HepG2 (cell line): ENCODE measurements at regions not wholly inside any gene's neighbourhood (a gene's known extent, or its start where the extent isn't known, plus 50 kb on each side); places are given as distances from the start of the nearest gene placed in this dataset.

Experiments used
- ATAC-seq: fragments of 200-7000 bp; cut with Tn5 transposase; 3 replicates; pipeline ENCODE4 v1.9.1; 2020; ENCODE audit warnings: mild to moderate bottlenecking, moderate library complexity
- BruUV-seq: library from RNA; stranded (reverse); fragments of 400-500 nt; replicated peaks from 2 replicates; lab custom pipeline; 2021; lab: Mats Ljungman, UMichigan
- CTCF ChIA-PET: fragments of 300-600 bp; formaldehyde crosslinking; extraction: SDS; loops from one replicate; lab custom pipeline; 2021; ENCODE audit warnings: low total read pairs, inconsistent platforms, low intra/inter-chr PET ratio; lab: Yijun Ruan, JAX
- POLR2A ChIA-PET: fragments of 350-600 bp; sonication (Branson Sonifier 250); formaldehyde crosslinking; loops from one replicate; lab custom pipeline; 2020; ENCODE audit warnings: antibody characterized with exemption, inconsistent platforms; lab: Yijun Ruan, JAX
- DNase-seq: peaks from one replicate; pipeline ENCODE4 v3.0.0-alpha.2; 2015; ENCODE audit warnings: low spot score
- FAIRE-seq: peaks from 3 replicates; lab custom pipeline; 2011; peaks lifted over from hg19 to GRCh38; lab: Jason Lieb, UNC
- H2AFZ ChIP-seq: one replicate; pipeline ENCODE4 v1.6.1; 2011; ENCODE audit warnings: low read length, inconsistent platforms
- H3K27ac ChIP-seq: fragments of 300-600 bp; 3 replicates; pipeline ENCODE4 v1.8.0; 2011; ENCODE audit warnings: mixed run types, mild to moderate bottlenecking, mixed read lengths, low read length, inconsistent platforms; ENCODE audit not compliant: insufficient read depth; ENCODE audit errors: extremely low read length
- H3K27me3 ChIP-seq, 2 experiments: fragments of 200-600 bp in 1 of 2; 2 replicates in 1 of 2; 3 replicates in 1 of 2; pipeline versions ENCODE4 v1.6.0 to v1.8.0; 2011; ENCODE audit warnings: low read length in 2 of 2, mild to moderate bottlenecking in 2 of 2, moderate library complexity in 2 of 2, inconsistent platforms in 1 of 2; ENCODE audit not compliant: insufficient read depth in 2 of 2, control insufficient read depth in 1 of 2
- H3K36me3 ChIP-seq, 2 experiments: fragments of 200-600 bp in 1 of 2; replicated peaks in 1 of 2; 2 replicates in 1 of 2; 3 replicates in 1 of 2; pipeline versions ENCODE4 v1.5.1 to v1.8.0; 2011; ENCODE audit warnings: low read length in 2 of 2, inconsistent platforms in 1 of 2; ENCODE audit not compliant: insufficient read depth in 2 of 2, control insufficient read depth in 1 of 2
- H3K4me1 ChIP-seq: 2 replicates; pipeline ENCODE4 v1.5.1; 2012; ENCODE audit warnings: low read length, inconsistent platforms; ENCODE audit not compliant: insufficient read depth
- H3K4me2 ChIP-seq: 2 replicates; pipeline ENCODE4 v1.6.0; 2011; ENCODE audit warnings: low read depth, low read length, inconsistent platforms
- H3K4me3 ChIP-seq, 3 experiments: fragments of 200-600 bp in 1 of 3; sonication (generic), shearing (Covaris generic) in 1 of 3; replicated peaks in 1 of 3; 2 replicates each; pipeline ENCODE4 v1.5.1; 2011 to 2016; ENCODE audit warnings: low read length in 3 of 3, inconsistent platforms in 2 of 3, low read depth in 2 of 3, mild to moderate bottlenecking in 2 of 3, control low read depth in 1 of 3, mixed read lengths in 1 of 3; ENCODE audit not compliant: insufficient read depth in 1 of 3
- H3K79me2 ChIP-seq: one replicate; pipeline ENCODE4 v1.6.1; 2011; ENCODE audit warnings: low read length, inconsistent platforms; ENCODE audit not compliant: insufficient read depth
- H3K9ac ChIP-seq: 2 replicates; pipeline ENCODE4 v1.6.0; 2011; ENCODE audit warnings: mild to moderate bottlenecking, low read depth, low read length, inconsistent platforms; ENCODE audit not compliant: insufficient read depth
- H3K9me3 ChIP-seq: 2 replicates; pipeline ENCODE4 v1.5.1; 2012; ENCODE audit warnings: mild to moderate bottlenecking, low read length
- H4K20me1 ChIP-seq: 2 replicates; pipeline ENCODE4 v1.6.0; 2011; ENCODE audit warnings: inconsistent platforms, mild to moderate bottlenecking, low read length, moderate library complexity; ENCODE audit not compliant: insufficient read depth
- MYC ChIP-seq: sonication (generic); formaldehyde crosslinking; IDR thresholded peaks from 2 replicates; pipeline ENCODE4 v1.9.0; 2021; ENCODE audit warnings: missing genetic modification reagents, borderline replicate concordance
- NFIC ChIP-seq: IDR thresholded peaks from 2 replicates; pipeline ENCODE4 v1.6.1; 2012; ENCODE audit warnings: mild to moderate bottlenecking, low read length, inconsistent platforms
- WGBS: methylation state at CpG from one replicate; pipeline ENCODE4 v1.1.6; 2017; ENCODE audit warnings: low lambda C conversion rate; 5-methylcytosine and 5-hydroxymethylcytosine counted together
- in situ Hi-C: cut with HindIII; loops from 2 replicates; pipeline ENCODE4 v1.10.0; 2017; ENCODE audit warnings: low pct_unique_long_range_greater_than_20kb; ENCODE audit not compliant: extremely low pct_ligation_motif_present
- intact Hi-C: fragments of 100-400 bp; cut with micrococcal nuclease; formaldehyde crosslinking; loops from one replicate; pipeline ENCODE4 v1.10.0; 2022; ENCODE audit not compliant: unreplicated experiment
- TF ChIP-seq, protein P1 (sequence below): sonication (generic); formaldehyde crosslinking; IDR thresholded peaks from 2 replicates; pipeline ENCODE4 v1.4.0; 2020; ENCODE audit warnings: missing genetic modification reagents
- TF ChIP-seq, protein P2 (sequence below): sonication (generic); formaldehyde crosslinking; IDR thresholded peaks from 2 replicates; pipeline ENCODE4 v1.5.0; 2020; ENCODE audit warnings: mild to moderate bottlenecking, missing genetic modification reagents, moderate library complexity
- TF ChIP-seq, protein P3 (sequence below): sonication (generic); formaldehyde crosslinking; IDR thresholded peaks from 2 replicates; pipeline ENCODE4 v1.9.0; 2021; ENCODE audit warnings: missing genetic modification reagents, borderline replicate concordance
- TF ChIP-seq, protein P4 (sequence below): sonication (generic); formaldehyde crosslinking; IDR thresholded peaks from 2 replicates; pipeline ENCODE4 v1.5.0; 2020; ENCODE audit warnings: missing genetic modification reagents, mild to moderate bottlenecking, borderline replicate concordance

DNA sequence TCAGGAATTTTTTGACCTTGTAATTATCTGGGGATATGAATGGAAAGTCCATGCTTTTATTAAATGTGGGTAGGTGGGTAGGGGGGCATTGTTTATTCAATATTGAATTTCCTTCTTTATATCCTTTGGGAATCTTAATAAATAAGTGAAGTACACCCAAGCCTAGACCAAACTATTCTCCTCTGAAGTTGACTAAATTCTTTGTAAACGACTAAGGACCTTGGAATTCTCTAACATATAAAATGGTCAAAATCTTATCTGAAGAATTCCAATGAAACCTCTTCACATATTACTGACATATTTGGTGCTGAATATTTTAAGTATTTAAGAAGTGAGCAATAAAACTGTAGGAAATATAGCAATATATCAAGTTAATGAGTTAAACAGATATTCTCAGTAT is 1432.1 kb upstream of the GBE1 start:
- H3K9ac ChIP-seq, result no peak overlapping the region
- FAIRE-seq, result no peak
- POLR2A ChIA-PET, result no interaction called here
- intact Hi-C loops, result no loop called here
- no peak overlapping the region for H2AFZ ChIP-seq
- no peaks in the 10 kb centered on the region for H3K9me3 ChIP-seq
- TF ChIP-seq, protein P1, sequence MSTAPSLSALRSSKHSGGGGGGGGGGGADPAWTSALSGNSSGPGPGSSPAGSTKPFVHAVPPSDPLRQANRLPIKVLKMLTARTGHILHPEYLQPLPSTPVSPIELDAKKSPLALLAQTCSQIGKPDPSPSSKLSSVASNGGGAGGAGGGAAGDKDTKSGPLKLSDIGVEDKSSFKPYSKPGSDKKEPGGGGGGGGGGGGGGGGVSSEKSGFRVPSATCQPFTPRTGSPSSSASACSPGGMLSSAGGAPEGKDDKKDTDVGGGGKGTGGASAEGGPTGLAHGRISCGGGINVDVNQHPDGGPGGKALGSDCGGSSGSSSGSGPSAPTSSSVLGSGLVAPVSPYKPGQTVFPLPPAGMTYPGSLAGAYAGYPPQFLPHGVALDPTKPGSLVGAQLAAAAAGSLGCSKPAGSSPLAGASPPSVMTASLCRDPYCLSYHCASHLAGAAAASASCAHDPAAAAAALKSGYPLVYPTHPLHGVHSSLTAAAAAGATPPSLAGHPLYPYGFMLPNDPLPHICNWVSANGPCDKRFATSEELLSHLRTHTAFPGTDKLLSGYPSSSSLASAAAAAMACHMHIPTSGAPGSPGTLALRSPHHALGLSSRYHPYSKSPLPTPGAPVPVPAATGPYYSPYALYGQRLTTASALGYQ (CRISPR knock-in tag), result no peak
- TF ChIP-seq, protein P2, sequence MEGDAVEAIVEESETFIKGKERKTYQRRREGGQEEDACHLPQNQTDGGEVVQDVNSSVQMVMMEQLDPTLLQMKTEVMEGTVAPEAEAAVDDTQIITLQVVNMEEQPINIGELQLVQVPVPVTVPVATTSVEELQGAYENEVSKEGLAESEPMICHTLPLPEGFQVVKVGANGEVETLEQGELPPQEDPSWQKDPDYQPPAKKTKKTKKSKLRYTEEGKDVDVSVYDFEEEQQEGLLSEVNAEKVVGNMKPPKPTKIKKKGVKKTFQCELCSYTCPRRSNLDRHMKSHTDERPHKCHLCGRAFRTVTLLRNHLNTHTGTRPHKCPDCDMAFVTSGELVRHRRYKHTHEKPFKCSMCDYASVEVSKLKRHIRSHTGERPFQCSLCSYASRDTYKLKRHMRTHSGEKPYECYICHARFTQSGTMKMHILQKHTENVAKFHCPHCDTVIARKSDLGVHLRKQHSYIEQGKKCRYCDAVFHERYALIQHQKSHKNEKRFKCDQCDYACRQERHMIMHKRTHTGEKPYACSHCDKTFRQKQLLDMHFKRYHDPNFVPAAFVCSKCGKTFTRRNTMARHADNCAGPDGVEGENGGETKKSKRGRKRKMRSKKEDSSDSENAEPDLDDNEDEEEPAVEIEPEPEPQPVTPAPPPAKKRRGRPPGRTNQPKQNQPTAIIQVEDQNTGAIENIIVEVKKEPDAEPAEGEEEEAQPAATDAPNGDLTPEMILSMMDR (CRISPR knock-in tag), result no peak
- TF ChIP-seq, protein P3, sequence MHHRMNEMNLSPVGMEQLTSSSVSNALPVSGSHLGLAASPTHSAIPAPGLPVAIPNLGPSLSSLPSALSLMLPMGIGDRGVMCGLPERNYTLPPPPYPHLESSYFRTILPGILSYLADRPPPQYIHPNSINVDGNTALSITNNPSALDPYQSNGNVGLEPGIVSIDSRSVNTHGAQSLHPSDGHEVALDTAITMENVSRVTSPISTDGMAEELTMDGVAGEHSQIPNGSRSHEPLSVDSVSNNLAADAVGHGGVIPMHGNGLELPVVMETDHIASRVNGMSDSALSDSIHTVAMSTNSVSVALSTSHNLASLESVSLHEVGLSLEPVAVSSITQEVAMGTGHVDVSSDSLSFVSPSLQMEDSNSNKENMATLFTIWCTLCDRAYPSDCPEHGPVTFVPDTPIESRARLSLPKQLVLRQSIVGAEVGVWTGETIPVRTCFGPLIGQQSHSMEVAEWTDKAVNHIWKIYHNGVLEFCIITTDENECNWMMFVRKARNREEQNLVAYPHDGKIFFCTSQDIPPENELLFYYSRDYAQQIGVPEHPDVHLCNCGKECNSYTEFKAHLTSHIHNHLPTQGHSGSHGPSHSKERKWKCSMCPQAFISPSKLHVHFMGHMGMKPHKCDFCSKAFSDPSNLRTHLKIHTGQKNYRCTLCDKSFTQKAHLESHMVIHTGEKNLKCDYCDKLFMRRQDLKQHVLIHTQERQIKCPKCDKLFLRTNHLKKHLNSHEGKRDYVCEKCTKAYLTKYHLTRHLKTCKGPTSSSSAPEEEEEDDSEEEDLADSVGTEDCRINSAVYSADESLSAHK (CRISPR knock-in tag), result no peak
- TF ChIP-seq, protein P4, sequence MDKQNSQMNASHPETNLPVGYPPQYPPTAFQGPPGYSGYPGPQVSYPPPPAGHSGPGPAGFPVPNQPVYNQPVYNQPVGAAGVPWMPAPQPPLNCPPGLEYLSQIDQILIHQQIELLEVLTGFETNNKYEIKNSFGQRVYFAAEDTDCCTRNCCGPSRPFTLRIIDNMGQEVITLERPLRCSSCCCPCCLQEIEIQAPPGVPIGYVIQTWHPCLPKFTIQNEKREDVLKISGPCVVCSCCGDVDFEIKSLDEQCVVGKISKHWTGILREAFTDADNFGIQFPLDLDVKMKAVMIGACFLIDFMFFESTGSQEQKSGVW (CRISPR knock-in tag), result no peak
- TF ChIP-seq NFIC (no peak), MYC (CRISPR knock-in tag) (no peak)
- TF ChIP-seq, all 625 proteins: peak for 0
- Histone ChIP-seq H3K36me3 (no peaks in the 10 kb centered on the region), H3K4me1 (no peaks in the 10 kb centered on the region), H3K4me3 (no peak overlapping the region), H4K20me1 (no peaks in the 10 kb centered on the region), H3K79me2 (no peaks in the 10 kb centered on the region), H3K4me2 (no peak overlapping the region), H3K27ac (no peak overlapping the region), H3K27me3 (no peaks in the 10 kb centered on the region)
- no TSS peak for BruUV-seq
- DNase-seq (no peak), ATAC-seq (no peak)
- in situ Hi-C loops, result no loop called here
- 3% methylated on average over 1 of the region's 1 CpG for WGBS
- CTCF ChIA-PET, result no interaction called here
